Stimulated activated CD4-positive, alpha-beta T cell treated with anti-CD3 and anti-CD28 coated beads, TNF-alpha, amount 100 ng/mL, for 4 hours (primary cell): ENCODE measurements at regions not wholly inside any gene's neighbourhood (a gene's known extent, or its start where the extent isn't known, plus 50 kb on each side); places are given as distances from the start of the nearest gene placed in this dataset.

Experiments
- DNase-seq, 3 experiments: peaks; one replicate each; pipeline ENCODE4 v3.0.0-alpha.2; 2020; ENCODE audit warnings: low read depth in 3 of 3

DNA sequence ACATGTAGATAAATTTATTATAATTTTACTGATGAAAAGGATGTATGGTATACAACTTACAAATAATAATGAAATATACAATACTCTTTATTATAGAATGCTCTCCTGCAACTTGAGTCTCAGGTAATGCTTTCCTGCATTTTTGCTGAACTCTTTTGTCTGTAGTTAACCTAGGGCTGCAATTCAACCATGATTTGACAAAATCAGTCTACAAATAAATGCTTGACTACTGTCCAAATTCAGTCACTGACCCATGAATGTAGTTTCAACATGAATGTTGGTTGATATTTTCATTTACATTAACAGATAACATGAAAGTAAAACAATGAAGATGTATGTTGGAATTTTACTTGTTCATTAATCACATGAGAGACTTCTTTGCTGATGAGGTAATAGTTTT, 320.9 kb downstream of the ZSWIM6 start:
- no peak for DNase-seq

DNA sequence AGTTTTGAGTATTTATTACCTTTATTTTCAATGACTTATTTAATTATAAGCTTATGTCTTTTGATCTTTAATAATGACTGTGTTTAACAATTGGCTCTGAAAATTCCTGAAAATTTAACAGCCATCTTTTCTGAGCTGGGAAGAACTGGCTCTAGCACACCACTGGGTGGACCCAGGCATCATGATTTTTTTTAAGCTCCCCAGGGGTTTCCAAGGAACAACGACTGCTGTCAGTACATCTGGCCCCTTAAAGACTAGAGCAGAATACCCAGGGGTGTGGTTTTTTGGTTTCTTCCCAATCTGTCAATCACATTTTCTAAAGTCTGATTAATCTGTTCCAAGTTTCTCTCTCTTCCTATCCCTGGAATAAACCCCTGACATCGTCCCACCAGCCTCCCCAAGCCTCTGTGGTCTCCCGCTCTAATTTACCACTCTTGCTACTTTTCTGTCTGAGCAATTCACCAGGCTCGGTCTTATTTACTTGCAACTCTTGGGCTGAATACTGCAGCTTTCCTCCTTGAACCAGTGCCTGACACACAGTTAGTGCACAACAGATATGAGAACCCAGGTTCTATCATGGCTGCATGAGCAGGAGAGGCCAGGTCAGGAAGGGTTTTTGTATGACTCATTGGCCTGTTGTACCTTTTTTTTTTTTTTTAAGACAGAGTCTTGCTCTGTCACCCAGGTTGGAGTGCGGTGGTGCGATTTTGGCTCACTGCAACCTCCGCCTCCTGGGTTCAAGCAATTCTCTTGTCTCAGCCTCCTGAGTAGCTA, 321.9 kb downstream of the ZSWIM6 start:
- no peak for DNase-seq

DNA sequence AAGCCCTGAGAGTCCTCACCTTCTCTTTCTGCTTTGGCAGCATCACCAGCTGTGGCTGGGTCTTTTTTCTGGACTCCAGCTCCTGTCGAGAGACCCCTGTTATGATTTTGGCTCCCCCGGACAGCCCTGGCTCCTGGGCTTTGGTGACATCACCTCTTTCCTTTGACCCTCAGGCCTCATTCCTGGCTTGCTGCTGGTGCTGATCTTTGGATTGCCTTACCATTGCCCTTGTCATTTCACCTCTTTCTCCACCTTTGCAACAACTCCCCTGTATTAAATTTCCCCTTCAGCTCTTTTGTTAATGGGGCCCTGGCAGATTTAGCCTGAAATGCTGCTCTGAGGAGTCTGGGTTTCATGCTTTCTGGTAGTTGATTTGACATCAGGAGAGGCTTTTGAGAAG, 322.8 kb downstream of the ZSWIM6 start:
- no peak for DNase-seq

DNA sequence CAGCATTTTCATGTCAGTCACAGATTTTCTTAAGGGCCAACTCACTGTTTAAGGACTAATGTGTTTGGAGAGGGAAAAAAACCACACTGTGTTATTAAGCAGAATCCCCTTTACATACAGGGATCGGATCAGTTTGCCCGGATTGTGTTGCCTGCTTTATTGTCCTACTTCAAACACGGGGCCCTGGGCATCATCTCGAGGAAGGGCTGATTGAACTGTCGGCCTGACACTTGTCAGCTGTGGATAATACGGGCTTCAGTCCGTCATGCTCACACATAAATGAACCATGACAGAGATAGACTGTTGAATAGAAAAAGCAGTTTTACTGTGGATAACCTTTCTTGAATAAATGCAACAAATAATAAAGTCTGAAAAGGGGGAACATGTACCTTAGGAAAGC, 325.0 kb downstream of the ZSWIM6 start:
- no peak for DNase-seq

DNA sequence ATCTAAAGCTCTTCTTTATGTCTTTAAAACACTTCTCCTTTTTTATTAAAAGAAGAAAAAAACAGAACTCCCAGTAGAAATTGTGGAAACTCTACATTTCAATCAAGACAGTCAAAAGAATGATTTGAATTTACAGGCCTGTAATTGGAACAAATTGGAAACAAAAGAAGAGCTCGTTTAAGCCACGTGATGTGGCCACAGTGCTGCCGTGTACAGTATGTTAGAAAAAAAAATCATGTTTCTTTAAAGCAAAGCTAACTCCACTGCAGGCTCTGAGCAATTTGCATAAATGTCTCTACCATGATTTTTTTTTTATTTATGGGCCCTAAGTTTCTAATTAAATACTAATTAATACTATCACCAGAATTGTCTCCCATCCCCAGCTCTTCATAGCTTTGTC, 325.6 kb downstream of the ZSWIM6 start:
- no peak for DNase-seq

DNA sequence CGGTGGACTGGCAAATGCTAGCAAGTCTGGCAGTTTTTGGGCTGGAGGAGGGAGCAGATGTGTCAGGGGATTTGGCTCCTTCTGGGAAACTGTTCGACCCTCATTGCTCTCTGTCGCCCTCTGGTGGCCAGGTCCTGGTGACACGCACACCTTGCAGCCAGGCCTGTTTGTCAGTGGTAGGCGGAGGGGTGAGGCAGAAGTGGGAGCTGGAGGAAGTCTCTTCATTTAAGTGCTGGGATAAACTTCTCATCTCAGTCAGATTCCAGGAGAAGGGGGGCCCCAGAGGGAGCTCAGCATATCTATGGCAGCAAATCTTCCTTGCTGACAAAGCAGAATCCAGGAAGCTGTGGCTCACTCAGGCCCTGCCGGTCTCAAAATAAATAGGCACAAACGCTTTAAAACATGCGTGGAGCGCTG, 326.5 kb downstream of the ZSWIM6 start:
- peak; percentile 65 to 83 (median 75) for DNase-seq

DNA sequence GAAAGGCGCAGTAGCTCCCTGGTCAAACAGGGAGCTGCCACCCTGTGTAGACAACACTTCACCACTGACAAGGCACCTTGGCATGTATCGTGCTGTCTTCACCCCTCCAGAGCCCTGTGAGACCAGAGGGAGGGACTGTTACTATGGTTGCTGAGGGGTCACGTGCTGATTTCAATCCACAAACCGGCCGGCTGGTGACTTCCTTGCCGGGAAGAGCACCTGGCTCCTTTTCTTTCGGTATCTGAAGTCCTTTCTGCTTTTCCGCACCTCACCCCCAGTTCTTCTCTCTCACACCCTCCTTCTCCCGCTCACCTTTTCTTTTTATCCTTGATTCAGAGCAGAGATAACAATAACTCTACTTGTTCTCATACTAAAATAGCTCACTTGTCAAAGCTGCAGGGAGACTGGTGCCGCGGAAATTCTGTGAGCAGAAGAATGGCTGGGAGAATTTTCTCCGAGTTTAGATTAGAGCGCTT, 327.2 kb downstream of the ZSWIM6 start:
- DNase-seq: no peak

- DNase-seq: no peak
Observed at GRCh38 chr5:61662670-61663069, 330.6 kb downstream of the ZSWIM6 start.

GRCh38 chr5:61666064-61666621, 334.1 kb downstream of the ZSWIM6 start:
- DNase-seq: no peak

DNA sequence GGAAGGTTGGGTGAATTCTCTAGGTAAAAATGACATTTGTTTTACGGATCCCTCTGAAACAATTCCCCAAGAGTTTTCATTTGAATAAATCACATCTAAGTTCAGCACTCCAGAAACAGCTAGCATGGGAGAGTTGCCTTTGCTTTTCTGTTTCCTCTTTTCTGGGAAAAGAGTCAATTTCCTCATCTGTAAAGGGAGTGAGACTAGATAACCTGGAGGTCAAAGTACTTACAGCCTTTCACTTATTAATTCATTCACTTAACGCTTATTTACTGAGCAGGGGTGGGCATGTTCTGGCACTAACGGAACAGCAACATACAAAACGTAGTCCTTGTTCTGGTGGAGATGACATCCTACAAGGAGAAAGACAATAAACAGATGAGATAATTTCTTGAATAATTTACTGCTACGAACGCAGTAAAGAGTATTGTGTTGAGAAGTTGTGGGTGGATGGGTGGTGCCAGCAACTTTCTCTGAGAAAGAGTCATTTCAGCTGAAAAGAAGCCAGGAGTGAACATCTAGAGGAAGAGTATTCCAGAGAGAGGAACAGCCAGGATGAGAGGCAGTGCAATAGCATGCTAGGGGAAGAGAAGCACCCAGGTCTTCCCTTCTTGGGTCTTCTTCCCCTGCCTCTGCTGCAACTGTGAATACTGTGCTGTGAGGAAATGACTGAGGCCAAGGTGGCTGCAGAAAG, 335.6 kb downstream of the ZSWIM6 start:
- no peak for DNase-seq

DNA sequence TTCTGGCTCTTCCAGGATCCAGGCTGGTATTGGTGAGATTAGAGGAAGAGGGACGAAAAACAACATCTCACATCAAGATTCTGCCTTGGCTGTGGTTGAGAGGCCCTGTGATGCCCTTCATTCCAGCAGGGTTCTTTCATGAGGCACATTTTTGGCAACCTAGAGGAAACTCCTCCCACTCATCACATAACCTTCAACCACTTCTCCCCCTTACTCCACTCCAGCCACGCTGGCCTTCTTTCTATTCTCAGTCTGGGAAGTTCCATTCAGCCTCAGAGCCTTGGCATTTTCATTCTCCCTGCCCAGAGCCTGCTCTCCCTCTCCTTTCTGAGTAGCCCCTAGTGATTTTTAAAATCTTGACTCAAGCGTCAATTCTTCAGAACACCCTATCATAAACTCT, 337.5 kb downstream of the ZSWIM6 start:
- DNase-seq: no peak

- DNase-seq: no peak
Observed at GRCh38 chr5:61670941-61671340, 338.9 kb downstream of the ZSWIM6 start.

- DNase-seq: no peak
Observed at GRCh38 chr5:61673007-61673735, 341.1 kb downstream of the ZSWIM6 start.

DNA sequence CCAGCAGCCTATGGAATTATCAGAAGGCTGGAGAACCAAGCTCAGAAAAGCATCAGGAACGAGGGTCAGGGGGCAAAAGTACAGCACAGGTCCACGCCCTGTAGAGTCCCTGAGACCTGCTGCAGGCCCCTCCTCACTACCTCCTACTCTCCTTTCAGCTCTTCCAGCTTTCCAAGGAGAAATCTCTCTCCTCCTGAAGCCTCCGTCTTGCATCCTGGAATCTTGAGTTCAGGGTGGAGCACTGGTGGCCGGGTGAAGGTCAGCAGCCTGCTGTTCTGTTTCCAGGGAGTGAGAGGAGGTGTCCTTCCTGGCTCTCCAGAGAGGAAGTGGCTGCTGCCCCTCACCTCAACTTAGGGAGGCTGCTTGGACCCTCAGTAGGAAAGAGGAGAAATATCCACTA, 342.3 kb downstream of the ZSWIM6 start:
- DNase-seq: no peak

- DNase-seq: no peak
Observed at GRCh38 chr5:61675015-61675692, 343.1 kb downstream of the ZSWIM6 start.

DNA sequence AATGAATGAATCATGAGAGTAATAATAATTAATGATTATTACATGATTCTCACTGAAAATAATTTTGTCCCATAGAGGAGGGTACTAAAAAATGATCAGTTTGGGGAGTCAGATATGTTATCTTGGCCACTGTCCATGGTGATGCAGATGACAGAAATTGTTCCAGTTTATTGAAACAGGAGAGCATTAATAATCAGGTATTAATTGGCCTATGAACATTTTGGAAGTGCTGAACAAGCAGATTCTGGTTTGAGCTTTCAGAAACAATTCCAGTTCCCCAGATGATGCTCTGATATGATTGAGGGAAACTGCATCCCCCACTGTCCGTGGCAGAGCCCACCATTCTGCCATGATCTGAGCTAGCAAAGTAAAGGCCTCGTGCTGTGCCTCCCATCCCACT, 345.2 kb downstream of the ZSWIM6 start:
- no peak for DNase-seq

DNA sequence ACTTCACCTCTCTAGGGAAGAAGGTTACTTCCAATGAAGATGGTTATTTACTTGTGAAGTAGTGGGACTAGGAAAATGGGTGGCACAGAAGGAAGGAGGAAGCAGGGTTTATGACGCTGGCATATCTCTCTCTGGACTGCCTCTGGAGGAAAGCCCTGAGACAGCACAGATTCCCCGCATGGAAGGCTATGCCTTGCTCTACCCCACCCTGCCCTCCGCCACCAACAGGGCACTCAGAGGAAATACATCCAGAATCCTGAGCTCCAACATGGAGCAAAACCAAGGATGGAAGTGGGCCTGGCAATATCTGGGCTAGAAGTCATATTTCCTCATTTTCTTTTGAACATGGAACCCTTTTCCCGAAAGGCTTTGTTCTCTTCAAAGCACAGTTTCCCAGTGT, 346.9 kb downstream of the ZSWIM6 start:
- no peak for DNase-seq

GRCh38 chr5:61679562-61679961, 347.5 kb downstream of the ZSWIM6 start:
- DNase-seq: no peak

DNA sequence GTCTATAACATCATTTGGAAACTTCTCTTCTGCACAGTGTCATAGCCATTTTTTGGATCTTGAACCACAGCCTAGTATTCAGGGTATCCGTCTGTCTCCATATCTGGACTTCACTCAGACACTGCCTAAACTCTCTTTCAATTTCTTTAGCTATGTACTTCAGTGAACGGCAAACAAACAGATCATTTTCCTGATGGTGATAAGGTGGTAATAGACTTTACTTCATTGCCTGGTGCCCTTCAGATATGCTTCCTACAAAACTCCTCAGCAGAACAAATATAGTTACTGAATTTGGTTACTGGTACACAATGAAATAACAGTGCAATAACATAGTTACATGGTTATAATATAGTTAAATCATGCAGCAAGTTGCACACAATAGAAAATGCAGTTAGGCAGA, 348.2 kb downstream of the ZSWIM6 start:
- DNase-seq: no peak

GRCh38 chr5:61683148-61683547, 351.1 kb downstream of the ZSWIM6 start:
- no peak for DNase-seq

- DNase-seq: no peak
Observed at GRCh38 chr5:61683926-61684325, 351.9 kb downstream of the ZSWIM6 start.
